ENCODE measurements at regions not wholly inside any gene's neighbourhood (a gene's known extent, or its start where the extent isn't known, plus 50 kb on each side); places are given as distances from the start of the nearest gene placed in this dataset.

DNA sequence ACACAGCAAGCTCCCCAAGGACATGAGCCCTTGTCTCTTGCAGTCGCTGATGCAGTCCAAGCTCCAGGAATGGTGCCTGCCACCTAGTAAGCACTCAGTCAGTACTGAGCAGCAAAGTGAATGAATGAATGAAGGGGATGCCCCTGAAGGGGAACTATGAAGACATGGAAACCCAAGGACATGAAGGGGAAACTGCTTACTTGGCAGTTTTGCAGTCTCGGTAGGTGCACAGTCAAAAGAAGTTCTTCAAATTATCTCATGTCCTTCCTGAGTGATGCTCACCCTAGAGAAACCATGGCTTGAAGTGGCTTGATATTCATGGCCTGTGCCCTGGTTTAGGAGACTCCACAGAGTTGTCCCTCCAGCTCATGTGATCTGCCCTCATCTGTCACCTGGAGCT, 102.1 kb upstream of the DLX2 start:
- H3K4me3 ChIP-seq (ENCODE audit: control extremely low read depth in 1 of 5, extremely low read depth in 1 of 5, insufficient read depth in 1 of 5, low read depth in 2 of 5, low read length in 4 of 5): no peak overlapping the region
- TF ChIP-seq, protein P1, sequence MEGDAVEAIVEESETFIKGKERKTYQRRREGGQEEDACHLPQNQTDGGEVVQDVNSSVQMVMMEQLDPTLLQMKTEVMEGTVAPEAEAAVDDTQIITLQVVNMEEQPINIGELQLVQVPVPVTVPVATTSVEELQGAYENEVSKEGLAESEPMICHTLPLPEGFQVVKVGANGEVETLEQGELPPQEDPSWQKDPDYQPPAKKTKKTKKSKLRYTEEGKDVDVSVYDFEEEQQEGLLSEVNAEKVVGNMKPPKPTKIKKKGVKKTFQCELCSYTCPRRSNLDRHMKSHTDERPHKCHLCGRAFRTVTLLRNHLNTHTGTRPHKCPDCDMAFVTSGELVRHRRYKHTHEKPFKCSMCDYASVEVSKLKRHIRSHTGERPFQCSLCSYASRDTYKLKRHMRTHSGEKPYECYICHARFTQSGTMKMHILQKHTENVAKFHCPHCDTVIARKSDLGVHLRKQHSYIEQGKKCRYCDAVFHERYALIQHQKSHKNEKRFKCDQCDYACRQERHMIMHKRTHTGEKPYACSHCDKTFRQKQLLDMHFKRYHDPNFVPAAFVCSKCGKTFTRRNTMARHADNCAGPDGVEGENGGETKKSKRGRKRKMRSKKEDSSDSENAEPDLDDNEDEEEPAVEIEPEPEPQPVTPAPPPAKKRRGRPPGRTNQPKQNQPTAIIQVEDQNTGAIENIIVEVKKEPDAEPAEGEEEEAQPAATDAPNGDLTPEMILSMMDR (IDR thresholded peaks at IDR 0.05): no peak
- TF ChIP-seq EZH2 (IDR thresholded peaks at IDR 0.05; ENCODE audit: borderline replicate concordance, insufficient read depth, low read depth, low read length, poor library complexity, severe bottlenecking): no peak
- H3K27me3 Mint-ChIP-seq: peaks cover 15% of the 10 kb centered on the region
- no peaks in the 10 kb centered on the region for H3K79me2 ChIP-seq (ENCODE audit: control insufficient read depth, insufficient read depth, low read length)
- ATAC-seq (ENCODE audit: low read depth) (no peak), DNase-seq (no peak)
- no peaks in the 10 kb centered on the region for H3K4me1 ChIP-seq (ENCODE audit: control insufficient read depth in 2 of 2, insufficient read depth in 2 of 2, low read length in 2 of 2)
- CTCF ChIA-PET: no interaction called here
- H3K9ac ChIP-seq (ENCODE audit: low read length): no peak overlapping the region
- H3K27me3 ChIP-seq (replicated peaks in 1 of 4; ENCODE audit: control extremely low read depth in 1 of 4, control insufficient read depth in 3 of 4, insufficient read depth in 4 of 4, low read length in 3 of 4): no peaks in the 10 kb centered on the region
- POLR2A ChIA-PET: no interaction called here
- H3K4me1 Mint-ChIP-seq: no peaks in the 10 kb centered on the region
- H3K27ac ChIP-seq (ENCODE audit: low read length in 2 of 2): no peak overlapping the region
- peaks cover 0 to 7% (median 2%) of the 10 kb centered on the region in 3 donors for H3K9me3 ChIP-seq (ENCODE audit: control extremely low read depth in 1 of 3, control insufficient read depth in 2 of 3, insufficient read depth in 1 of 3, low read length in 2 of 3)
- no peak overlapping the region for H3K4me3 Mint-ChIP-seq
- 100% methylated on average over 2 of the region's 2 CpGs for WGBS (ENCODE audit: insufficient coverage)
- no peaks in the 10 kb centered on the region for H4K20me1 ChIP-seq (ENCODE audit: control insufficient read depth, insufficient read depth, low read length, poor library complexity, severe bottlenecking)
- intact Hi-C loops (cut with micrococcal nuclease): no loop called here
- H3K36me3 ChIP-seq (replicated peaks in 1 of 2; ENCODE audit: control extremely low read depth in 1 of 2, control insufficient read depth in 1 of 2, extremely low read depth in 1 of 2, insufficient read depth in 2 of 2, low read length in 1 of 2): no peaks in the 10 kb centered on the region
- no peak overlapping the region for H2AFZ ChIP-seq (ENCODE audit: insufficient read depth, low read depth, low read length, poor library complexity, severe bottlenecking)
- H3K27ac Mint-ChIP-seq: no peak overlapping the region
- no peak overlapping the region for H3K4me2 ChIP-seq (replicated peaks; ENCODE audit: low read depth, low read length, poor library complexity, severe bottlenecking)
- H3K9me3 Mint-ChIP-seq (ENCODE audit: insufficient read depth): peaks cover 3% of the 10 kb centered on the region

DNA sequence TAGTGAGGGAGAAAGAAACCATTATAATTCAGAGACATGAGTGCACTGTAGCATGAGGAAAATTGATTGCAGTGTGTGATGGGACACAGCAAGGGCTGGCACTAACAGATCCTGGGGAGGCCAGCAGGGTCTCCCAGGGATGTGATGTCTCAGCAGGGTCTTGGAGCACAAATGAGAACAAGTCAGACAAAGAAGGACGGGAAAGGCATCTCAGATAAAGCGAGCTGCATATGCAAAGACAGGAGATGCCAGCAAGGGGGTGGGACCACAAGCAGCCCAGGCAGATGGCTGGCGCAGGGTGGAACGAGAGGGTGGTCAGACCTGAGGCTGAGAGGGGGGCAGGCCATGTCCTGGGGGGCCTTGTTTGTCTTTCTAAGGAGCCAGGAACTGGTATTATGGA, 102.6 kb upstream of the DLX2 start:
- H3K27me3 Mint-ChIP-seq: peaks cover 12% of the 10 kb centered on the region
- Histone ChIP-seq H3K4me2 (replicated peaks; ENCODE audit: low read depth, low read length, poor library complexity, severe bottlenecking) (no peak overlapping the region), H3K79me2 (ENCODE audit: control insufficient read depth, insufficient read depth, low read length) (no peaks in the 10 kb centered on the region), H3K27ac (ENCODE audit: low read length in 2 of 2) (no peak overlapping the region), H4K20me1 (ENCODE audit: control insufficient read depth, insufficient read depth, low read length, poor library complexity, severe bottlenecking) (no peaks in the 10 kb centered on the region), H3K27me3 (replicated peaks in 1 of 4; ENCODE audit: control extremely low read depth in 1 of 4, control insufficient read depth in 3 of 4, insufficient read depth in 4 of 4, low read length in 3 of 4) (no peaks in the 10 kb centered on the region), H3K4me3 (ENCODE audit: control extremely low read depth in 1 of 5, extremely low read depth in 1 of 5, insufficient read depth in 1 of 5, low read depth in 2 of 5, low read length in 4 of 5) (no peak overlapping the region), H3K9ac (ENCODE audit: low read length) (no peak overlapping the region), H3K4me1 (ENCODE audit: control insufficient read depth in 2 of 2, insufficient read depth in 2 of 2, low read length in 2 of 2) (no peaks in the 10 kb centered on the region), H3K36me3 (replicated peaks in 1 of 2; ENCODE audit: control extremely low read depth in 1 of 2, control insufficient read depth in 1 of 2, extremely low read depth in 1 of 2, insufficient read depth in 2 of 2, low read length in 1 of 2) (no peaks in the 10 kb centered on the region), H3K9me3 (ENCODE audit: control extremely low read depth in 1 of 3, control insufficient read depth in 2 of 3, insufficient read depth in 1 of 3, low read length in 2 of 3) (peaks cover 0 to 2% (median 0%) of the 10 kb centered on the region in 3 donors), H2AFZ (ENCODE audit: insufficient read depth, low read depth, low read length, poor library complexity, severe bottlenecking) (no peak overlapping the region)
- WGBS (ENCODE audit: insufficient coverage): 64% methylated on average over 4 of the region's 4 CpGs
- no peak overlapping the region for H3K27ac Mint-ChIP-seq
- intact Hi-C loops (cut with micrococcal nuclease): no loop called here
- ATAC-seq (ENCODE audit: low read depth) (no peak), DNase-seq (no peak)
- TF ChIP-seq, protein P1 (IDR thresholded peaks at IDR 0.05): no peak
- no peak for TF ChIP-seq EZH2 (IDR thresholded peaks at IDR 0.05; ENCODE audit: borderline replicate concordance, insufficient read depth, low read depth, low read length, poor library complexity, severe bottlenecking)
- no peaks in the 10 kb centered on the region for H3K4me1 Mint-ChIP-seq
- ChIA-PET CTCF (no interaction called here), POLR2A (no interaction called here)
- H3K4me3 Mint-ChIP-seq: no peak overlapping the region
- H3K9me3 Mint-ChIP-seq (ENCODE audit: insufficient read depth): no peaks in the 10 kb centered on the region
